ENCODE measurements at regions not wholly inside any gene's neighbourhood (a gene's known extent, or its start where the extent isn't known, plus 50 kb on each side); places are given as distances from the start of the nearest gene placed in this dataset.
A peak's percentile ranks its signal among the peaks of the same experiment; 100 is the strongest.
"Not testable (repeated sequence)": the region's sequence is repeated elsewhere in the genome, so short reads cannot be mapped to it uniquely, and the experiment has no call there.

GRCh38 chr14:42499137-42499536 is 892.5 kb downstream of the LRFN5 start:
- in situ Hi-C loops (cut with MboI; ENCODE audit: low pct_unique_long_range_greater_than_20kb, low sequenced_read_pairs), result no loop called here

GRCh38 chr14:42490536-42490935 is 883.9 kb downstream of the LRFN5 start:
- no peak for DNase-seq
- in situ Hi-C loops (cut with MboI; ENCODE audit: low pct_unique_long_range_greater_than_20kb, low sequenced_read_pairs), result no loop called here

More at GRCh38 chr14:42499137-42499536, 892.5 kb downstream of the LRFN5 start:
- DNase-seq, result no peak

- in situ Hi-C loops (cut with MboI; ENCODE audit: low pct_unique_long_range_greater_than_20kb, low sequenced_read_pairs), result no loop called here
- no peak for DNase-seq
These were observed 882.3 kb downstream of the LRFN5 start for GRCh38 chr14:42488965-42489364.

- in situ Hi-C loops (cut with MboI; ENCODE audit: low pct_unique_long_range_greater_than_20kb, low sequenced_read_pairs), result not testable (repeated sequence)
These were observed 875.8 kb downstream of the LRFN5 start for GRCh38 chr14:42482345-42482971.

GRCh38 chr14:42481714-42482113 is 875.0 kb downstream of the LRFN5 start:
- DNase-seq; in situ Hi-C loops (cut with MboI; ENCODE audit: low pct_unique_long_range_greater_than_20kb, low sequenced_read_pairs): not testable (repeated sequence)

More at GRCh38 chr14:42482345-42482971, 875.8 kb downstream of the LRFN5 start:
- not testable (repeated sequence) for DNase-seq

GRCh38 chr14:42480255-42480654 is 873.6 kb downstream of the LRFN5 start:
- DNase-seq, result no peak
- in situ Hi-C loops (cut with MboI; ENCODE audit: low pct_unique_long_range_greater_than_20kb, low sequenced_read_pairs), result no loop called here

- in situ Hi-C loops (cut with MboI; ENCODE audit: low pct_unique_long_range_greater_than_20kb, low sequenced_read_pairs), result no loop called here
- no peak for DNase-seq
These were observed 868.6 kb downstream of the LRFN5 start for GRCh38 chr14:42475289-42475688.

GRCh38 chr14:42470427-42470719 is 863.7 kb downstream of the LRFN5 start:
- in situ Hi-C loops (cut with MboI; ENCODE audit: low pct_unique_long_range_greater_than_20kb, low sequenced_read_pairs), result no loop called here
- no peak for DNase-seq

- DNase-seq, result no peak
- in situ Hi-C loops (cut with MboI; ENCODE audit: low pct_unique_long_range_greater_than_20kb, low sequenced_read_pairs), result no loop called here
These were observed 863.2 kb downstream of the LRFN5 start for GRCh38 chr14:42469637-42470426.

GRCh38 chr14:42460673-42461072 is 854.0 kb downstream of the LRFN5 start:
- in situ Hi-C loops (cut with MboI; ENCODE audit: low pct_unique_long_range_greater_than_20kb, low sequenced_read_pairs), result no loop called here
- DNase-seq, result no peak

- DNase-seq, result no peak
- in situ Hi-C loops (cut with MboI; ENCODE audit: low pct_unique_long_range_greater_than_20kb, low sequenced_read_pairs), result no loop called here
These were observed 852.6 kb downstream of the LRFN5 start for GRCh38 chr14:42459171-42459685.

GRCh38 chr14:42441615-42442014 is 834.9 kb downstream of the LRFN5 start:
- no peak for DNase-seq
- in situ Hi-C loops (cut with MboI; ENCODE audit: low pct_unique_long_range_greater_than_20kb, low sequenced_read_pairs), result no loop called here

GRCh38 chr14:42437809-42438208 is 831.1 kb downstream of the LRFN5 start:
- in situ Hi-C loops (cut with MboI; ENCODE audit: low pct_unique_long_range_greater_than_20kb, low sequenced_read_pairs), result no loop called here
- DNase-seq, result peak; percentile 34

- no peak for DNase-seq
- in situ Hi-C loops (cut with MboI; ENCODE audit: low pct_unique_long_range_greater_than_20kb, low sequenced_read_pairs), result no loop called here
These were observed 822.7 kb downstream of the LRFN5 start for GRCh38 chr14:42429401-42429800.

GRCh38 chr14:42428996-42429395 is 822.3 kb downstream of the LRFN5 start:
- no peak for DNase-seq
- in situ Hi-C loops (cut with MboI; ENCODE audit: low pct_unique_long_range_greater_than_20kb, low sequenced_read_pairs), result no loop called here

GRCh38 chr14:42424501-42424900 is 817.8 kb downstream of the LRFN5 start:
- in situ Hi-C loops (cut with MboI; ENCODE audit: low pct_unique_long_range_greater_than_20kb, low sequenced_read_pairs), result no loop called here
- no peak for DNase-seq

GRCh38 chr14:42421377-42422078 is 814.9 kb downstream of the LRFN5 start:
- in situ Hi-C loops (cut with MboI; ENCODE audit: low pct_unique_long_range_greater_than_20kb, low sequenced_read_pairs), result no loop called here
- DNase-seq, result no peak

- in situ Hi-C loops (cut with MboI; ENCODE audit: low pct_unique_long_range_greater_than_20kb, low sequenced_read_pairs), result no loop called here
- no peak for DNase-seq
These were observed 813.4 kb downstream of the LRFN5 start for GRCh38 chr14:42420071-42420470.

GRCh38 chr14:42407153-42407552 is 800.5 kb downstream of the LRFN5 start:
- no peak for DNase-seq
- in situ Hi-C loops (cut with MboI; ENCODE audit: low pct_unique_long_range_greater_than_20kb, low sequenced_read_pairs), result no loop called here
